Fibroblast of lung (primary cell): ENCODE measurements at regions not wholly inside any gene's neighbourhood (a gene's known extent, or its start where the extent isn't known, plus 50 kb on each side); places are given as distances from the start of the nearest gene placed in this dataset.
A peak's percentile ranks its signal among the peaks of the same experiment; 100 is the strongest.

Source experiments
- DNase-seq, 2 donors: peaks; one replicate each; pipeline versions ENCODE4 v3.0.0 to v3.0.0-alpha.2; 2010; ENCODE audit warnings: low read depth in 2 of 2
- H2AFZ ChIP-seq: 2 replicates; pipeline ENCODE4 v1.5.1; 2012; ENCODE audit warnings: low read length, control low read depth, inconsistent platforms
- H3K27ac ChIP-seq: 2 replicates; pipeline ENCODE4 v1.5.1; 2011; ENCODE audit warnings: low read length, control low read depth; ENCODE audit not compliant: insufficient read depth
- H3K27me3 ChIP-seq: 2 replicates; pipeline ENCODE4 v1.5.1; 2011; ENCODE audit warnings: mild to moderate bottlenecking, low read length; ENCODE audit not compliant: control insufficient read depth, insufficient read depth
- H3K36me3 ChIP-seq: 2 replicates; pipeline ENCODE4 v1.5.1; 2011; ENCODE audit warnings: low read length; ENCODE audit not compliant: control insufficient read depth, insufficient read depth
- H3K4me1 ChIP-seq: 2 replicates; pipeline ENCODE4 v1.5.1; 2011; ENCODE audit warnings: low read length; ENCODE audit not compliant: control insufficient read depth, insufficient read depth; ENCODE audit errors: extremely low read depth
- H3K4me2 ChIP-seq: 2 replicates; pipeline ENCODE4 v1.5.1; 2011; ENCODE audit warnings: low read length, control low read depth; ENCODE audit not compliant: insufficient read depth; ENCODE audit errors: extremely low read depth
- H3K4me3 ChIP-seq, 4 experiments: fragments of 200-600 bp in 1 of 4; sonication (generic) in 1 of 4; replicated peaks in 1 of 4; 2 replicates each; pipeline ENCODE4 v1.5.1; 2011 to 2016; ENCODE audit warnings: low read length in 4 of 4, low read depth in 3 of 4, mild to moderate bottlenecking in 3 of 4, control low read depth in 2 of 4, inconsistent platforms in 1 of 4, mixed read lengths in 1 of 4; ENCODE audit not compliant: insufficient read depth in 1 of 4; ENCODE audit errors: control extremely low read depth in 1 of 4
- H3K79me2 ChIP-seq: 2 replicates; pipeline ENCODE4 v1.5.1; 2012; ENCODE audit warnings: mild to moderate bottlenecking, low read length, inconsistent platforms; ENCODE audit not compliant: control insufficient read depth, insufficient read depth
- H3K9ac ChIP-seq: 2 replicates; pipeline ENCODE4 v1.5.1; 2011; ENCODE audit warnings: mild to moderate bottlenecking, low read length, control low read depth; ENCODE audit not compliant: insufficient read depth
- H3K9me3 ChIP-seq: 2 replicates; pipeline ENCODE4 v1.5.1; 2012; ENCODE audit warnings: low read depth, low read length; ENCODE audit not compliant: control insufficient read depth, insufficient read depth
- H4K20me1 ChIP-seq: 2 replicates; pipeline ENCODE4 v1.5.1; 2011; ENCODE audit warnings: low read length; ENCODE audit not compliant: control insufficient read depth, insufficient read depth; ENCODE audit errors: extremely low read depth
- EZH2 ChIP-seq: IDR thresholded peaks from 2 replicates; pipeline ENCODE4 v1.5.1; 2012; ENCODE audit warnings: low read length, control low read depth, mild to moderate bottlenecking; ENCODE audit errors: missing control alignments
- TF ChIP-seq, protein P1 (sequence below), 2 donors: IDR thresholded peaks in 1 of 2; conservative IDR thresholded peaks in 1 of 2; 1 replicate in 1 of 2; 2 replicates in 1 of 2; pipeline ENCODE4 v1.5.1; 2011 to 2012; ENCODE audit warnings: low read length in 2 of 2, control low read depth in 1 of 2, inconsistent platforms in 1 of 2, low read depth in 1 of 2, mild to moderate bottlenecking in 1 of 2

DNA sequence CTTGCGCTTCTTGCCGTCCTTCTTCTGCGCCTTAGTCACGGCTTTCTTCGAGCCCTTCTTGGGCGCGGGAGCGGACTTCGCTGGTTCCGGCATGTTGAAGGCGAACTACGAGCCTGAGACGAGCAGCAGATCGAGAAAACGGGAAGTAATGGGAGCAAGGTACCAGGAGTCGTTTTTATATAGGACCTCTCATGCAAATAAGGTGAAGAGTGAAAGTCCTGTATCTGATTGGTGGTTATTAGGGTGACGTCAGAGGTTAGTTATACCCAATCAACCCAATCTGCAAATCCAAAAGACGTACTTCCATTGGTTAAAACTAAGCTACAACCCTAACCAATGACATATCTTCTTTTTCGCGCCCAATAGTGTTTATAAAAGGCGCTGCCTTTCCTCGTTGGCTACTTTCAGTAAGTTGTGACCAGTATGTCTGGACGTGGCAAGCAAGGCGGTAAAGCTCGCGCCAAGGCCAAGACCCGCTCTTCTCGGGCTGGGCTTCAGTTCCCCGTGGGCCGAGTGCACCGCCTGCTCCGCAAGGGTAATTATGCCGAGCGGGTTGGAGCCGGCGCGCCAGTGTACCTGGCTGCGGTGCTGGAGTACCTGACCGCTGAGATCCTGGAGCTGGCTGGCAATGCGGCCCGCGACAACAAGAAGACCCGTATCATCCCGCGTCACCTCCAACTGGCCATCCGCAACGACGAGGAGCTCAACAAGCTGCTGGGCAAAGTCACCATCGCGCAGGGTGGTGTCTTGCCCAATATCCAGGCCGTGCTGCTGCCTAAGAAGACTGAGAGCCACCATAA lies 100.6 kb upstream of the PRSS16 start:
- Histone ChIP-seq H3K4me1 (no peaks in the 10 kb centered on the region), H2AFZ (peak overlapping the region; percentile 62), H3K9me3 (no peaks in the 10 kb centered on the region), H3K79me2 (peaks cover 2% of the 10 kb centered on the region), H3K27me3 (no peaks in the 10 kb centered on the region), H3K36me3 (no peaks in the 10 kb centered on the region), H4K20me1 (no peaks in the 10 kb centered on the region), H3K9ac (peak overlapping the region; percentile 62), H3K27ac (peak overlapping the region; percentile 86), H3K4me3 (peak overlapping the region; percentile 61 to 72 (median 66)), H3K4me2 (peak overlapping the region; percentile 65)
- peak; percentile 100 for DNase-seq
- TF ChIP-seq, protein P1, sequence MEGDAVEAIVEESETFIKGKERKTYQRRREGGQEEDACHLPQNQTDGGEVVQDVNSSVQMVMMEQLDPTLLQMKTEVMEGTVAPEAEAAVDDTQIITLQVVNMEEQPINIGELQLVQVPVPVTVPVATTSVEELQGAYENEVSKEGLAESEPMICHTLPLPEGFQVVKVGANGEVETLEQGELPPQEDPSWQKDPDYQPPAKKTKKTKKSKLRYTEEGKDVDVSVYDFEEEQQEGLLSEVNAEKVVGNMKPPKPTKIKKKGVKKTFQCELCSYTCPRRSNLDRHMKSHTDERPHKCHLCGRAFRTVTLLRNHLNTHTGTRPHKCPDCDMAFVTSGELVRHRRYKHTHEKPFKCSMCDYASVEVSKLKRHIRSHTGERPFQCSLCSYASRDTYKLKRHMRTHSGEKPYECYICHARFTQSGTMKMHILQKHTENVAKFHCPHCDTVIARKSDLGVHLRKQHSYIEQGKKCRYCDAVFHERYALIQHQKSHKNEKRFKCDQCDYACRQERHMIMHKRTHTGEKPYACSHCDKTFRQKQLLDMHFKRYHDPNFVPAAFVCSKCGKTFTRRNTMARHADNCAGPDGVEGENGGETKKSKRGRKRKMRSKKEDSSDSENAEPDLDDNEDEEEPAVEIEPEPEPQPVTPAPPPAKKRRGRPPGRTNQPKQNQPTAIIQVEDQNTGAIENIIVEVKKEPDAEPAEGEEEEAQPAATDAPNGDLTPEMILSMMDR (conservative IDR thresholded peaks at IDR 0.05 in 1 of 2, IDR thresholded peaks at IDR 0.05 in 1 of 2; ENCODE audit: low read depth in 1 of 2, low read length in 2 of 2) = no peak
- TF ChIP-seq EZH2 = no peak

DNA sequence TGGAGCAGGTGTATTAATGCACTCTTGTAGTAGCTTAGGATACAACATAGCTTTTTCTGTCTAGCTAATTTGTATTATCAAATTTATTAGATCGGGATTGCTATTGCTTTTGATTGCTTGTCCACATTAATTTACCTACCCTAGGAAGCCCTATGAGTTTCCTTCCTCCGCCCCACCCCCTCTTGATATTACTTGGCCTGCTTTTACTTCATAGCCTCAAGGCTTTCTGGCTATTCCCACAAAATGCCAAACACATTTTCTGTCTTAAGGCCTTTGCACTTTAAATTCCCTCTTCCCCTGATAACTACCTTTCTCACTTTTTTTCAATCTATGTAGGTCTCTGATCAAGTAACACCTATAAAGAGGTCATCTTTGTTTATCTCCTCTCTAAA lies 99.1 kb upstream of the PRSS16 start:
- Histone ChIP-seq H3K36me3 (no peaks in the 10 kb centered on the region), H4K20me1 (no peaks in the 10 kb centered on the region), H3K4me1 (no peaks in the 10 kb centered on the region), H3K4me3 (no peak overlapping the region), H3K9ac (no peak overlapping the region), H3K9me3 (no peaks in the 10 kb centered on the region), H3K4me2 (no peak overlapping the region), H3K79me2 (peaks cover 2% of the 10 kb centered on the region), H2AFZ (no peak overlapping the region), H3K27ac (no peak overlapping the region), H3K27me3 (no peaks in the 10 kb centered on the region)
- no peak for DNase-seq
- no peak for TF ChIP-seq EZH2
- TF ChIP-seq, protein P1 (conservative IDR thresholded peaks at IDR 0.05 in 1 of 2, IDR thresholded peaks at IDR 0.05 in 1 of 2; ENCODE audit: low read depth in 1 of 2, low read length in 2 of 2) = no peak

DNA sequence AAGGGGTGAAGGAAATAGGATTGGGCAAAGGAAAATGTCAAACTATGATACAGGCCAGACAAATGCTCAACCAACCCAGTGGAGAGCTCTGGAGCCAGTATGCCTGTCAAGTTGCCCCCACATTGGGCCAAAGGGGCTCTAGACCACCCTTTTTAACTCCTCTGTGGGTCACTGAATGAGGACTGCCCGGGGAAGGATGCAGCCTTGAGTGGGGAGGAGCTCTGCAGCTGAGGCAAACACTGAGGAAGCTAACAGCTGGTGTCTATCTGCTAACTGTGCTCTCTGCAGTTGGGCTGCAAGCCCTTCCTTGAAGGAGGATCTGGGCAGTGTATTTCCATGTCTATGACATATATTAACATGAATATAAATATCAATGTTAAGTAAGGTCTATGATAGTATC lies 98.4 kb upstream of the PRSS16 start:
- Histone ChIP-seq H3K36me3 (no peaks in the 10 kb centered on the region), H3K27me3 (no peaks in the 10 kb centered on the region), H3K4me2 (no peak overlapping the region), H4K20me1 (no peaks in the 10 kb centered on the region), H3K4me1 (no peaks in the 10 kb centered on the region), H3K79me2 (peaks cover 2% of the 10 kb centered on the region), H3K4me3 (no peak overlapping the region), H3K9ac (no peak overlapping the region), H3K27ac (no peak overlapping the region), H2AFZ (no peak overlapping the region), H3K9me3 (no peaks in the 10 kb centered on the region)
- no peak for DNase-seq
- TF ChIP-seq, protein P1 (conservative IDR thresholded peaks at IDR 0.05 in 1 of 2, IDR thresholded peaks at IDR 0.05 in 1 of 2; ENCODE audit: low read depth in 1 of 2, low read length in 2 of 2) = no peak
